ENCODE measurements at regions not wholly inside any gene's neighbourhood (a gene's known extent, or its start where the extent isn't known, plus 50 kb on each side); places are given as distances from the start of the nearest gene placed in this dataset.

- TF ChIP-seq ZNF124 (CRISPR knock-in tag; IDR thresholded peaks at IDR 0.05), result no peak
- TF ChIP-seq SATB2 (CRISPR knock-in tag; IDR thresholded peaks at IDR 0.05), result no peak
- TF ChIP-seq YY1 (IDR thresholded peaks at IDR 0.05; ENCODE audit: insufficient read depth, insufficient replicate concordance, low read depth, low read length), result no peak
- no peak for TF ChIP-seq TERF1 (CRISPR knock-in tag; IDR thresholded peaks at IDR 0.05)
- no peak for TF ChIP-seq NFIB (CRISPR knock-in tag; IDR thresholded peaks at IDR 0.05; ENCODE audit: borderline replicate concordance)
- no peak for TF ChIP-seq ZKSCAN8 (CRISPR knock-in tag; IDR thresholded peaks at IDR 0.05; ENCODE audit: borderline replicate concordance)
Measured at GRCh38 chr15:97210277-97210676, 750.2 kb upstream of the ARRDC4 start (continued).

- H3K4me2 ChIP-seq (ENCODE audit: low read depth, low read length), result no peak overlapping the region
- in situ Hi-C loops (cut with HindIII; ENCODE audit: extremely low pct_ligation_motif_present, low pct_unique_long_range_greater_than_20kb) (no loop called here), intact Hi-C loops (cut with micrococcal nuclease; ENCODE audit: unreplicated experiment) (no loop called here)
- no peak overlapping the region for H3K4me3 ChIP-seq (replicated peaks in 1 of 3; ENCODE audit: insufficient read depth in 1 of 3, low read depth in 2 of 3, low read length in 3 of 3)
- H4K20me1 ChIP-seq (ENCODE audit: insufficient read depth, low read length), result no peaks in the 10 kb centered on the region
- no peaks in the 10 kb centered on the region for H3K4me1 ChIP-seq (ENCODE audit: insufficient read depth, low read length)
- no TSS peak for BruUV-seq (replicated peaks)
- ChIA-PET CTCF (ENCODE audit: low intra/inter-chr PET ratio, low total read pairs) (no interaction called here), POLR2A (no interaction called here)
- FAIRE-seq (no peak), DNase-seq (ENCODE audit: low spot score) (no peak), ATAC-seq (no peak)
- H3K79me2 ChIP-seq (ENCODE audit: insufficient read depth, low read length), result no peaks in the 10 kb centered on the region
- TF ChIP-seq HMGA1 (CRISPR knock-in tag; conservative IDR thresholded peaks at IDR 0.05), result no peak
- TF ChIP-seq CENPT (CRISPR knock-in tag; IDR thresholded peaks at IDR 0.05; ENCODE audit: low read depth), result no peak
- TF ChIP-seq TBL1XR1 (IDR thresholded peaks at IDR 0.05; ENCODE audit: borderline replicate concordance, low read length, partially characterized antibody), result no peak
- H3K9ac ChIP-seq (ENCODE audit: insufficient read depth, low read depth, low read length), result no peak overlapping the region
- no peak overlapping the region for H3K27ac ChIP-seq (ENCODE audit: extremely low read length, insufficient read depth, low read length)
- H3K27me3 ChIP-seq (ENCODE audit: control insufficient read depth in 1 of 2, insufficient read depth in 2 of 2, low read length in 2 of 2), result no peaks in the 10 kb centered on the region
- no peaks in the 10 kb centered on the region for H3K36me3 ChIP-seq (replicated peaks in 1 of 2; ENCODE audit: control insufficient read depth in 1 of 2, insufficient read depth in 2 of 2, low read length in 2 of 2)
- H2AFZ ChIP-seq (ENCODE audit: low read length), result no peak overlapping the region
- no peaks in the 10 kb centered on the region for H3K9me3 ChIP-seq (ENCODE audit: low read length)
Measured at GRCh38 chr15:97215629-97216028, 744.9 kb upstream of the ARRDC4 start.

Data from HepG2 (cell line).